HG03060 (cell line): ENCODE measurements at regions not wholly inside any gene's neighbourhood (a gene's known extent, or its start where the extent isn't known, plus 50 kb on each side); places are given as distances from the start of the nearest gene placed in this dataset.

ENCODE experiments used
- ATAC-seq: cut with Tn5 transposase; IDR thresholded peaks from one replicate; pipeline ENCODE4 v1.9.1; 2021; ENCODE audit warnings: low read depth, moderate number of reproducible peaks; ENCODE audit not compliant: unreplicated experiment

DNA sequence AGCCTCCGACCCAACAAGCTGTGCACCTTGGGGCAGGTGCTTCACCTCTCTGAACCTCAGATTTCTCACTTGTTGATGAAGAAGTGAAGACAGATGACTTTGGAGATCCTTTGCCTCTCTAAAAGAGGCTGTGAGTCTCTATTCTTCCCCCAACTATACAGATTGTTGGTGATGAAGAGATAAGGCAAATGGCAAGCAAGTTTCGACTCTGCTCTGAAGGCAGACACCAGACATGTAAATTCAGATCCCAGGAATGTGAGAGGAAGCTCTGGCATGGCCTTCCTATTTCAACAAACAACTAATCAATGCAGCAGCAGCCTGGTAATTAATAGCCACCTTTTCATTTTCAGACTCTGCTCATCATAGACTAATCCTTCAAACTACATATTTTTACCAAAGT lies 74.2 kb upstream of the EGR2 start:
- ATAC-seq: no peak

DNA sequence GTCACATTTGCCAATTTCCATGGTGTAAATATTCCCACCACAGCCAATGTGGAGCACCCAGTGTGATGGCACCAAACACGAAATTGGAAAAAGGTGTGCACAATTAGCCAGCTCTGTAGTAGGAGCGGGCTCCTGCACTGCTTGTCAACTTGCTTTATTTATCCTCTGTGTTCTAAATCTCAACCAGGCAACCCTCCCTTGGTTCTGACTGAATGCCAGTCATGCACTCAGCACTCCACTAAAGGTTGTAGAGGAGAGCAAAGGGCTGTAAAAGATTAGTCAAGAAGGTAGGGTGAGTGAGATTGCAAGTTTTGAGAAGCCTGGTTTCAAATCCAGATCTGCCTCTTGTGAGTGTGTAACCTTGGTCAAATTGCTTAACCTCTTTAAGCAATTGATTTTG lies 71.5 kb upstream of the EGR2 start:
- ATAC-seq: no peak

- no peak for ATAC-seq
Observed at GRCh38 chr10:62885684-62886461, 69.7 kb upstream of the EGR2 start.

DNA sequence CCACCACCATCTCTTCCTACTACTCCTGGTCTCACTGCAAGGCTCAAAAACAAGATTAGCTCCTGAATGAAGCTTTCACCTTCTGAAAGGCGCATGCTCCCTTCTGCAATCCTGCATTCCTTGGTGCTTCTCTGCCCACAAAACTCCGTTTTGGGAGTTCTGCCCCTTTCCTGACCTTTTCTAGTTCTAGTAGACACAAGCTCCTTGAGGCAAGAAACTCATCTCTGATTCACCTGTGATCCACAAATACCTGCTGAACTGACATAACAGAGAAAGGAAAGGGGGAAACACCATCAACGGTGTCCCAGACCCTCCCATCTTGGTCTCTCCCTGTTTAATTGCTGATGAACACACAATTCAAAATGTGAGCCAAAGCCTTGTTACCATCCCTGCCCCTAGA lies 64.0 kb upstream of the EGR2 start:
- ATAC-seq: no peak

DNA sequence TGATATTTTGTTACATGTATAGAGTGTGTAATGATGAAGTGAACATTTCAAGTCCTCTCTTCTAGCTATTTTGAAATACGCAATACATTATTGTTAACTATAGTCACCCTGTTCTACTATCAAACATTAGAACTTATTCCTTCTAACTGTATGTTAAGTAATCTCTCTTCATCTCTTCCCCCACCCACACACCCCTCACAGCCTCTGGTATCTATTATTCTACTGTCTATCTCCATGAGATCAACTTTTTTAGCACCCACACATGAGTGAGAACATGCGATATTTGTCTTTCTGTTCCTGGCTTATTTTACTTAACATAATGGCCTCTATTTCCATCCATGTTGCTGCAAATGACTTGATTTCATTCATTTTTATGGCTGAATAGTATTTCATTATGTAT lies 57.7 kb upstream of the EGR2 start:
- no peak for ATAC-seq

DNA sequence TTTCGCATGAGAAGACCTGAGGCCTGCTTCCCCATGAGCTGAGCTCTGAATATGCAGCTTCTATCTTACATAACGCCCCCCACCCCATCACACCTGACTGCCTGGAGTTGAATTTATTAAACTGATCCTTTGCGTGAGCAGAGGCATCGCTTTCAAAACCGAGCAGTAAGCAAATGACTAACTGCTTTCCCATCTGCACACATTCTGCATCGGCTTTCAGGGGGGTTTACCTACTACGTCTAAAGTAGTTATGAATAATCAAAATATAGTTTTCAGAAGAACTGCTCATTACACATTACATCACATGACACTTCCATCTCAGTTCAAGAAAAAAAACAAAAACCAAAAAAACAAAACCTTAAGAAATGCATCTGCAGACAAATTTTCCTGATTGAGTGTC lies 54.7 kb upstream of the EGR2 start:
- peak; percentile 85 for ATAC-seq

DNA sequence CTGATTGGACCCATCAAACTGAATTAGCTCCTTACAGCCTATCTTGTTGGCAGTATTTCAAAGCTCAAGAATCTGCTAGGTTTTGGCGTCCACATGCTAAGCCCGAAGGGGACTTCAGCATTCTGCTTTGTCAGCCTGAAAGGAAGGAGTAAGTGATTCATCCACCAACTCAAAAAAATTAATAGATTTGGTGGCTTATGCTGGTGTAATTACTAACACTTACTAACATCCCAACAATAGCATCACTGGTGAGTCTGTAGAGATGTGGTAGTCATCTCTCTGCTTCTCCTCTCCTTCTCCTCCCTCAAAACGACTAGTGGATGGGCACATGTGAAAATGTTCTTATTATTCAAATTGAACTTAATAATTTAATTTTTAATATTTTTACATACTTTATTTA lies 53.8 kb upstream of the EGR2 start:
- ATAC-seq: no peak

DNA sequence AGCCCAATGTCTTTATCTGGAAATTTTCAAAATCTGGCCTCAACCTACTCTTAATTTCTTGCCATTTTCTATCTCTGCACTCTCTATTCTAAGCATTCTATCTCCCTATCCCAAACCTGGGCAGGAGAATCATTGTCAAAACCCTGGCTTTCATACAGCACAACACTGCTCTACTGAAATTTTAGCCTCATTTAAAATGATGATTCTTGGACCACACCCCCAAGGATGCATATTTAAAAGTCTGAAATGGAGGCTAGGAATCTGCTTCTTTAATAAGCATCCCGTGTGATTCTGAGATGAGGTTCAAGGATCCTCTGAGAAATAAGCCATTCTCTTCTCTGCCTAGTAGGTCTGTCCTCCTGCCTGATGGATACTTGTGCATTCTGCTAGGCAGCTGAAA lies 50.8 kb upstream of the EGR2 start:
- ATAC-seq: no peak

DNA sequence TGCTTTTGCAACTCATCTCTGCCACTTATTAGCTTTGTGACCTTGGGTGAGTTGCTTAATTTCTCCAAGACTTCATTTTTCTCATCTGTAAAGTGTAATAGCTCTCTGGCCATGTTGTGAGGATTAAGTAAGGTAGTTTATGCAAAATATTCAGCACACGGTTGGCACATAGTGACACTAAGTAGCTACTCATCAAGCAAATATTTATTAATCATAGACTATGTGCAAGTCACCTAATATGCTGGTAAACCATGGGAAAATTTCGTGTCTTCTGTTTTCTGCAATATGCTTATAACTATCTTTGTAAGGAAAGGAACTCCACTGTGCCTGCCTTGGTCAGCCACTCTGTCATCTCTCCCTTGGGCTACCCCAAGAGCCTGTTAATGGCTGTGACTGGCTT lies 50.3 kb upstream of the EGR2 start:
- no peak for ATAC-seq
